ENCODE measurements at regions not wholly inside any gene's neighbourhood (a gene's known extent, or its start where the extent isn't known, plus 50 kb on each side); places are given as distances from the start of the nearest gene placed in this dataset.

DNA sequence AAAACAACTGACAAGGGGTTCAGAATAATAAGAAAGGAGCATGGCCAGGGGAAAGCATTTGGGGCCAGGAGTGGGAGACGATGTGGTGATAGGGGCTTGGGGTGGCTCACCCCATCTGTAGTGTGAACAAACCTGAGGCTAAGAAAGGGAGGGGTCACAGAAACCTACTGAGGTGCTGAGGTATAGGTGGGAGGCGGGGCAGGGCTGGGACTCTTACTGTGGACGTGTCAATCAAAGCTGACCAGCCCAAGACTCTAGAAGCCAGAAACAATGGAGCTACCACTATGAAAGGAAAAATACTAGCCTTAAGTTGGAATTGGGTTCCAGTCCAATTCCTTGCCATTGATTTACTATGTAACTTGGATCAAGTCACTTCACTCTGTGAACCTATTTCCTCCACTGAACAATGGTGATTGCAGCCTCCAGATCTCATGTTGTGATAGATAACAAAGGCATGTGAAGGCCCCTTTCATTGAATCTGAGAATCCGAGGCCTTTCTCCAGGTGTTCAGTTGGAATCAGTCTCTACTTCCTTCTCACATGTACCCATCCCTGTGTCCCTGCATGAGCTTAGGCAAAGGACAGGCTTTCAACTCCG is 260.9 kb upstream of the HES1 start:
- TF ChIP-seq HNF4A (conservative IDR thresholded peaks at IDR 0.05) (no peak), RXRA (IDR thresholded peaks at IDR 0.05) (no peak), FOXA1 (IDR thresholded peaks at IDR 0.05) (no peak), FOXA2 (IDR thresholded peaks at IDR 0.05) (no peak), RAD21 (IDR thresholded peaks at IDR 0.05) (no peak), SP1 (IDR thresholded peaks at IDR 0.05) (no peak), NR2F2 (IDR thresholded peaks at IDR 0.05) (no peak), JUND (IDR thresholded peaks at IDR 0.05) (no peak)
- TF ChIP-seq, protein P1, sequence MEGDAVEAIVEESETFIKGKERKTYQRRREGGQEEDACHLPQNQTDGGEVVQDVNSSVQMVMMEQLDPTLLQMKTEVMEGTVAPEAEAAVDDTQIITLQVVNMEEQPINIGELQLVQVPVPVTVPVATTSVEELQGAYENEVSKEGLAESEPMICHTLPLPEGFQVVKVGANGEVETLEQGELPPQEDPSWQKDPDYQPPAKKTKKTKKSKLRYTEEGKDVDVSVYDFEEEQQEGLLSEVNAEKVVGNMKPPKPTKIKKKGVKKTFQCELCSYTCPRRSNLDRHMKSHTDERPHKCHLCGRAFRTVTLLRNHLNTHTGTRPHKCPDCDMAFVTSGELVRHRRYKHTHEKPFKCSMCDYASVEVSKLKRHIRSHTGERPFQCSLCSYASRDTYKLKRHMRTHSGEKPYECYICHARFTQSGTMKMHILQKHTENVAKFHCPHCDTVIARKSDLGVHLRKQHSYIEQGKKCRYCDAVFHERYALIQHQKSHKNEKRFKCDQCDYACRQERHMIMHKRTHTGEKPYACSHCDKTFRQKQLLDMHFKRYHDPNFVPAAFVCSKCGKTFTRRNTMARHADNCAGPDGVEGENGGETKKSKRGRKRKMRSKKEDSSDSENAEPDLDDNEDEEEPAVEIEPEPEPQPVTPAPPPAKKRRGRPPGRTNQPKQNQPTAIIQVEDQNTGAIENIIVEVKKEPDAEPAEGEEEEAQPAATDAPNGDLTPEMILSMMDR (IDR thresholded peaks at IDR 0.05; ENCODE audit: low read depth, low read length, missing input control) = no peak
- TF ChIP-seq, protein P2, sequence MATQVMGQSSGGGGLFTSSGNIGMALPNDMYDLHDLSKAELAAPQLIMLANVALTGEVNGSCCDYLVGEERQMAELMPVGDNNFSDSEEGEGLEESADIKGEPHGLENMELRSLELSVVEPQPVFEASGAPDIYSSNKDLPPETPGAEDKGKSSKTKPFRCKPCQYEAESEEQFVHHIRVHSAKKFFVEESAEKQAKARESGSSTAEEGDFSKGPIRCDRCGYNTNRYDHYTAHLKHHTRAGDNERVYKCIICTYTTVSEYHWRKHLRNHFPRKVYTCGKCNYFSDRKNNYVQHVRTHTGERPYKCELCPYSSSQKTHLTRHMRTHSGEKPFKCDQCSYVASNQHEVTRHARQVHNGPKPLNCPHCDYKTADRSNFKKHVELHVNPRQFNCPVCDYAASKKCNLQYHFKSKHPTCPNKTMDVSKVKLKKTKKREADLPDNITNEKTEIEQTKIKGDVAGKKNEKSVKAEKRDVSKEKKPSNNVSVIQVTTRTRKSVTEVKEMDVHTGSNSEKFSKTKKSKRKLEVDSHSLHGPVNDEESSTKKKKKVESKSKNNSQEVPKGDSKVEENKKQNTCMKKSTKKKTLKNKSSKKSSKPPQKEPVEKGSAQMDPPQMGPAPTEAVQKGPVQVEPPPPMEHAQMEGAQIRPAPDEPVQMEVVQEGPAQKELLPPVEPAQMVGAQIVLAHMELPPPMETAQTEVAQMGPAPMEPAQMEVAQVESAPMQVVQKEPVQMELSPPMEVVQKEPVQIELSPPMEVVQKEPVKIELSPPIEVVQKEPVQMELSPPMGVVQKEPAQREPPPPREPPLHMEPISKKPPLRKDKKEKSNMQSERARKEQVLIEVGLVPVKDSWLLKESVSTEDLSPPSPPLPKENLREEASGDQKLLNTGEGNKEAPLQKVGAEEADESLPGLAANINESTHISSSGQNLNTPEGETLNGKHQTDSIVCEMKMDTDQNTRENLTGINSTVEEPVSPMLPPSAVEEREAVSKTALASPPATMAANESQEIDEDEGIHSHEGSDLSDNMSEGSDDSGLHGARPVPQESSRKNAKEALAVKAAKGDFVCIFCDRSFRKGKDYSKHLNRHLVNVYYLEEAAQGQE (IDR thresholded peaks at IDR 0.05) = no peak
- TF ChIP-seq, protein P3, sequence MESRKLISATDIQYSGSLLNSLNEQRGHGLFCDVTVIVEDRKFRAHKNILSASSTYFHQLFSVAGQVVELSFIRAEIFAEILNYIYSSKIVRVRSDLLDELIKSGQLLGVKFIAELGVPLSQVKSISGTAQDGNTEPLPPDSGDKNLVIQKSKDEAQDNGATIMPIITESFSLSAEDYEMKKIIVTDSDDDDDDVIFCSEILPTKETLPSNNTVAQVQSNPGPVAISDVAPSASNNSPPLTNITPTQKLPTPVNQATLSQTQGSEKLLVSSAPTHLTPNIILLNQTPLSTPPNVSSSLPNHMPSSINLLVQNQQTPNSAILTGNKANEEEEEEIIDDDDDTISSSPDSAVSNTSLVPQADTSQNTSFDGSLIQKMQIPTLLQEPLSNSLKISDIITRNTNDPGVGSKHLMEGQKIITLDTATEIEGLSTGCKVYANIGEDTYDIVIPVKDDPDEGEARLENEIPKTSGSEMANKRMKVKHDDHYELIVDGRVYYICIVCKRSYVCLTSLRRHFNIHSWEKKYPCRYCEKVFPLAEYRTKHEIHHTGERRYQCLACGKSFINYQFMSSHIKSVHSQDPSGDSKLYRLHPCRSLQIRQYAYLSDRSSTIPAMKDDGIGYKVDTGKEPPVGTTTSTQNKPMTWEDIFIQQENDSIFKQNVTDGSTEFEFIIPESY (IDR thresholded peaks at IDR 0.05) = no peak
- TF ChIP-seq, protein P4, sequence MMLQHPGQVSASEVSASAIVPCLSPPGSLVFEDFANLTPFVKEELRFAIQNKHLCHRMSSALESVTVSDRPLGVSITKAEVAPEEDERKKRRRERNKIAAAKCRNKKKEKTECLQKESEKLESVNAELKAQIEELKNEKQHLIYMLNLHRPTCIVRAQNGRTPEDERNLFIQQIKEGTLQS (IDR thresholded peaks at IDR 0.05) = no peak
- H3K9ac ChIP-seq (ENCODE audit: low read depth in 1 of 2, low read length in 2 of 2) = no peak overlapping the region
- H3K36me3 ChIP-seq (ENCODE audit: control insufficient read depth in 4 of 4, insufficient read depth in 3 of 4, low read depth in 1 of 4, low read length in 3 of 4) = no peaks in the 10 kb centered on the region
- no peaks in the 10 kb centered on the region for H3K27me3 ChIP-seq (ENCODE audit: control insufficient read depth in 4 of 4, insufficient read depth in 4 of 4, low read length in 3 of 4)
- DNase-seq (ENCODE audit: low spot score) = no peak
- no peak overlapping the region for H3K27ac ChIP-seq (ENCODE audit: low read depth in 1 of 2, low read length in 2 of 2)
- no peak overlapping the region for H3K4me3 ChIP-seq (ENCODE audit: low read depth in 1 of 3, low read length in 3 of 3)
- H3K4me1 ChIP-seq (ENCODE audit: control insufficient read depth in 4 of 4, insufficient read depth in 4 of 4, low read length in 3 of 4) = no peaks in the 10 kb centered on the region
- no peaks in the 10 kb centered on the region for H3K9me3 ChIP-seq (ENCODE audit: control insufficient read depth in 4 of 4, low read length in 3 of 4)
- 89% methylated on average over 5 of the region's 5 CpGs for WGBS

DNA sequence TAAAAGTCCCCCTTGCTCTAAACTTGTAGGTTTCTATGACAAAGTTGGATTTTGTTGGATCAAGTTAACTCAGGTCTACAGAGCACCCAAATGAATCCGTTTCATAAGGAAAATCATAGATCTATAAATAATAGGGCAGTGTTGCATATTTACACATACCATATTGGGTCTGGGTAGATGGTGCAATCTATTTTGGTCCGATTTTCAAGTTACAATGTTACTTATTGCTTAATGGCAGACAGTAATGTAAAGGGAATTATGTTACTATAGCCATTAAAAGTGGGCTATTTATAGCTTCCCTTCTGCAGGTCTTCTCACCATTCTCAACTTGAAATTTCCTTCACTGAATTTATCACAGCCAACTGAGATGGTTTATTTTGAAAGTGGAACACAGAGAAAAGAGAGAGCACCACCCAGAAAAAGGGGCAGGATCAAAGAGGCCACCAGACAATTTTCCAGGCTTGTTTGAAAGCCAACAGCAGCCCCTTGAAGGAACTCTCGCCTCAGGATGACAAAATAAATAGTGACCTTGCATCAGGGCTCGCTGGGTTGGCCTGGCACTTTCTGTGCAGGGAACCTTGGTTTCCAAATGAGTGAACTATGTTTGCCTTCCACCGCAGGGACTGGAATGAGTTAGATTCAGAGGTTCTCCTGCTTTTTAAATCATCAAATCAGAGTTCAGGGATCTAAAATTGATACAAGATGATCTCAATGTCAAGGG is 260.2 kb upstream of the HES1 start:
- Histone ChIP-seq H3K4me3 (ENCODE audit: low read depth in 1 of 3, low read length in 3 of 3) (no peak overlapping the region), H3K4me1 (ENCODE audit: control insufficient read depth in 4 of 4, insufficient read depth in 4 of 4, low read length in 3 of 4) (no peaks in the 10 kb centered on the region), H3K27me3 (ENCODE audit: control insufficient read depth in 4 of 4, insufficient read depth in 4 of 4, low read length in 3 of 4) (no peaks in the 10 kb centered on the region), H3K9ac (ENCODE audit: low read depth in 1 of 2, low read length in 2 of 2) (no peak overlapping the region), H3K36me3 (ENCODE audit: control insufficient read depth in 4 of 4, insufficient read depth in 3 of 4, low read depth in 1 of 4, low read length in 3 of 4) (no peaks in the 10 kb centered on the region), H3K9me3 (ENCODE audit: control insufficient read depth in 4 of 4, low read length in 3 of 4) (no peaks in the 10 kb centered on the region), H3K27ac (ENCODE audit: low read depth in 1 of 2, low read length in 2 of 2) (no peak overlapping the region)
- no peak for DNase-seq (ENCODE audit: low spot score)
- TF ChIP-seq JUND (IDR thresholded peaks at IDR 0.05) (no peak), RAD21 (IDR thresholded peaks at IDR 0.05) (no peak), HNF4G (IDR thresholded peaks at IDR 0.05) (no peak), GABPA (IDR thresholded peaks at IDR 0.05 in 1 of 2, conservative IDR thresholded peaks at IDR 0.05 in 1 of 2) (no peak)
- 74% methylated on average over 5 of the region's 5 CpGs for WGBS

All from liver (tissue), 8 donors.